H9 (cell line): ENCODE measurements at regions not wholly inside any gene's neighbourhood (a gene's known extent, or its start where the extent isn't known, plus 50 kb on each side); places are given as distances from the start of the nearest gene placed in this dataset.

Source experiments
- DNase-seq: peaks from one replicate; pipeline ENCODE4 v3.0.0-alpha.2; 2017
- H2AFZ ChIP-seq: one replicate; pipeline ENCODE4 v1.6.1; 2013; ENCODE audit warnings: mild to moderate bottlenecking, low read length, control low read depth, moderate library complexity
- H2AK5ac ChIP-seq: 2 replicates; pipeline ENCODE4 v1.6.1; 2013; ENCODE audit warnings: low read length, control low read depth, mixed read lengths; ENCODE audit not compliant: insufficient read length
- H2BK120ac ChIP-seq: one replicate; pipeline ENCODE4 v1.6.1; 2013; ENCODE audit warnings: low read depth, mild to moderate bottlenecking, low read length, control low read depth, inconsistent platforms; ENCODE audit not compliant: poor library complexity, severe bottlenecking
- H2BK12ac ChIP-seq: 2 replicates; pipeline ENCODE4 v1.6.1; 2013; ENCODE audit warnings: low read length, control low read depth, mixed read lengths, low read depth; ENCODE audit not compliant: insufficient read length
- H2BK15ac ChIP-seq: 2 replicates; pipeline ENCODE4 v1.6.1; 2013; ENCODE audit warnings: low read depth, low read length, control low read depth
- H2BK20ac ChIP-seq: one replicate; pipeline ENCODE4 v1.6.1; 2013; ENCODE audit warnings: low read depth, mild to moderate bottlenecking, low read length, control low read depth, inconsistent platforms; ENCODE audit not compliant: poor library complexity, severe bottlenecking
- H2BK5ac ChIP-seq: 2 replicates; pipeline ENCODE4 v1.6.1; 2013; ENCODE audit warnings: low read length, control low read depth, mixed read lengths; ENCODE audit not compliant: insufficient read length
- H3K14ac ChIP-seq: 2 replicates; pipeline ENCODE4 v1.6.1; 2013; ENCODE audit warnings: low read length, control low read depth; ENCODE audit not compliant: insufficient read depth
- H3K18ac ChIP-seq: 2 replicates; pipeline ENCODE4 v1.6.1; 2013; ENCODE audit warnings: low read depth, mild to moderate bottlenecking, mixed read lengths, low read length, control low read depth; ENCODE audit not compliant: insufficient read length
- H3K23ac ChIP-seq: 2 replicates; pipeline ENCODE4 v1.6.1; 2013; ENCODE audit warnings: low read length, control low read depth, mixed read lengths, low read depth; ENCODE audit not compliant: insufficient read length
- H3K23me2 ChIP-seq: 2 replicates; pipeline ENCODE4 v1.6.1; 2013; ENCODE audit warnings: low read depth, mild to moderate bottlenecking, mixed read lengths, low read length, control low read depth; ENCODE audit not compliant: insufficient read length, poor library complexity, severe bottlenecking
- H3K27ac ChIP-seq: 2 replicates; pipeline ENCODE4 v1.5.1; 2013; ENCODE audit warnings: low read length, control low read depth, mixed read lengths, low read depth; ENCODE audit not compliant: insufficient read length
- H3K27me3 ChIP-seq: 2 replicates; pipeline ENCODE4 v1.6.1; 2013; ENCODE audit warnings: low read length, control low read depth, inconsistent platforms; ENCODE audit not compliant: insufficient read depth
- H3K4ac ChIP-seq: 2 replicates; pipeline ENCODE4 v1.6.1; 2013; ENCODE audit warnings: low read depth, mild to moderate bottlenecking, control low read depth, inconsistent platforms, low read length, moderate library complexity
- H3K4me1 ChIP-seq: 2 replicates; pipeline ENCODE4 v1.6.1; 2013; ENCODE audit warnings: low read length, control low read depth, inconsistent platforms; ENCODE audit not compliant: insufficient read depth
- H3K4me2 ChIP-seq: 2 replicates; pipeline ENCODE4 v1.6.1; 2013; ENCODE audit warnings: low read length, control low read depth, mixed read lengths; ENCODE audit not compliant: insufficient read length, insufficient read depth
- H3K56ac ChIP-seq: 2 replicates; pipeline ENCODE4 v1.6.1; 2013; ENCODE audit warnings: low read depth, mild to moderate bottlenecking, mixed read lengths, low read length, control low read depth; ENCODE audit not compliant: insufficient read length
- H3K79me1 ChIP-seq: 2 replicates; pipeline ENCODE4 v1.6.1; 2013; ENCODE audit warnings: low read depth, mild to moderate bottlenecking, moderate library complexity, low read length, control low read depth, inconsistent platforms; ENCODE audit not compliant: insufficient read depth, poor library complexity, severe bottlenecking
- H3K79me2 ChIP-seq: 2 replicates; pipeline ENCODE4 v1.6.1; 2013; ENCODE audit warnings: low read length, control low read depth, inconsistent platforms; ENCODE audit not compliant: insufficient read depth
- H3K9ac ChIP-seq: 2 replicates; pipeline ENCODE4 v1.6.1; 2013; ENCODE audit warnings: low read length, control low read depth, mixed read lengths; ENCODE audit not compliant: insufficient read length; ENCODE audit errors: extremely low read depth
- H3K9me3 ChIP-seq: one replicate; pipeline ENCODE4 v1.6.1; 2013; ENCODE audit warnings: low read depth, low read length, inconsistent platforms; ENCODE audit not compliant: control insufficient read depth
- H3T11ph ChIP-seq: one replicate; pipeline ENCODE4 v1.6.1; 2013; ENCODE audit warnings: mild to moderate bottlenecking, low read length, control low read depth, inconsistent platforms
- H4K20me1 ChIP-seq: one replicate; pipeline ENCODE4 v1.6.1; 2013; ENCODE audit not compliant: control insufficient read depth, insufficient read length, insufficient read depth
- H4K5ac ChIP-seq: 2 replicates; pipeline ENCODE4 v1.6.1; 2013; ENCODE audit warnings: low read depth, mild to moderate bottlenecking, mixed read lengths, low read length, control low read depth; ENCODE audit not compliant: insufficient read length
- H4K8ac ChIP-seq: replicated peaks from 2 replicates; pipeline ENCODE4 v1.6.1; 2013; ENCODE audit warnings: low read length, control low read depth, mixed read lengths, low read depth; ENCODE audit not compliant: insufficient read length
- H4K91ac ChIP-seq: 2 replicates; pipeline ENCODE4 v1.6.1; 2013; ENCODE audit warnings: low read depth, mild to moderate bottlenecking, moderate library complexity, mixed read lengths, low read length, control low read depth; ENCODE audit not compliant: insufficient read length
- H3K27ac Mint-ChIP-seq, 3 experiments: 2 replicates in 2 of 3; 3 replicates in 1 of 3; pipeline ENCODE4 v1.8.0; 2020 to 2021; ENCODE audit warnings: mixed read lengths in 3 of 3, mild to moderate bottlenecking in 1 of 3, moderate library complexity in 1 of 3
- H3K27me3 Mint-ChIP-seq: 2 replicates; pipeline ENCODE4 v1.8.0; 2021; ENCODE audit warnings: low read depth, mild to moderate bottlenecking, moderate library complexity, mixed read lengths
- H3K36me3 Mint-ChIP-seq, 3 experiments: 2 replicates in 2 of 3; 3 replicates in 1 of 3; pipeline ENCODE4 v1.8.0; 2020 to 2021; ENCODE audit warnings: low read depth in 3 of 3, mixed read lengths in 3 of 3; ENCODE audit not compliant: insufficient read depth in 1 of 3
- H3K4me1 Mint-ChIP-seq, 2 experiments: 2 replicates each; pipeline ENCODE4 v1.8.0; 2020; ENCODE audit warnings: mixed read lengths in 2 of 2
- H3K4me3 Mint-ChIP-seq, 2 experiments: 2 replicates in 1 of 2; 3 replicates in 1 of 2; pipeline ENCODE4 v1.8.0; 2020 to 2021; ENCODE audit warnings: mild to moderate bottlenecking in 2 of 2, mixed read lengths in 2 of 2, moderate library complexity in 1 of 2
- H3K9me3 Mint-ChIP-seq, 2 experiments: 2 replicates in 1 of 2; 3 replicates in 1 of 2; pipeline ENCODE4 v1.8.0; 2020; ENCODE audit warnings: mild to moderate bottlenecking in 2 of 2, mixed read lengths in 2 of 2, moderate library complexity in 1 of 2
- WGBS: extraction: QIAGEN DNeasy Blood & Tissue Kit; methylation state at CpG from one replicate; pipeline ENCODE4 v1.1.7; 2013; ENCODE audit warnings: missing lambda C conversion rate, low lambda C conversion rate, mixed read lengths; ENCODE audit not compliant: insufficient read length; ENCODE audit errors: extremely low coverage; 5-methylcytosine and 5-hydroxymethylcytosine counted together
- TF ChIP-seq, protein P1 (sequence below): fragments of 200-600 bp; sonication (generic); conservative IDR thresholded peaks from 3 replicates; pipeline ENCODE4 v1.8.0; 2021; ENCODE audit warnings: antibody characterized with exemption, mild to moderate bottlenecking

DNA sequence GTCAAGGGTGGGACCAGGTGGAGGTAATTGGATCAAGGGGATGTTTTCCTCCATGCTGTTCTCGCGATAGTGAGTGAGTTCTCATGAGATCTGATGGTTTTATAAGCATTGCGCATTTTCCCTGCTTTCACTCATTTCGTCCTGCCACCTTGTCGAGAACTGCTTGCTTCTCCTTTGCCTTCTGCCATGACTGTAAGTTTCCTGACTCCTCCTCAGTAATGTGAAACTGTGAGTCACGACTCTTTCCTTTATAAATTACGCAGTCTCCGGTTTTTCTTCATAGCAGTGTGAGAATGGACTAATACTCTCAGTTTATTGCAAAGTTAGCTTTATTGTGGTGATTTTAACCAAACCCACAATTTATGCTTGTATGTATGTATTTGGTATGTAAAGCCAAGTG lies 878.5 kb upstream of the ANO3 start:
- Histone ChIP-seq H3K18ac (no peak overlapping the region), H3T11ph (no peak overlapping the region), H3K4me2 (no peak overlapping the region), H3K27ac (no peak overlapping the region), H2AK5ac (no peak overlapping the region), H3K4me1 (no peaks in the 10 kb centered on the region), H3K27me3 (no peaks in the 10 kb centered on the region), H2BK120ac (no peak overlapping the region), H3K79me2 (no peaks in the 10 kb centered on the region), H2BK5ac (no peak overlapping the region), H4K8ac (no peak overlapping the region), H3K9ac (no peak overlapping the region), H2BK12ac (no peak overlapping the region), H2AFZ (no peak overlapping the region), H2BK20ac (no peak overlapping the region), H4K5ac (no peak overlapping the region), H3K56ac (no peak overlapping the region), H3K4ac (no peak overlapping the region), H3K79me1 (no peaks in the 10 kb centered on the region), H3K23ac (no peak overlapping the region), H3K9me3 (no peaks in the 10 kb centered on the region), H4K20me1 (no peaks in the 10 kb centered on the region), H3K14ac (no peak overlapping the region), H4K91ac (no peak overlapping the region), H2BK15ac (no peak overlapping the region), H3K23me2 (no peaks in the 10 kb centered on the region)
- Mint-ChIP-seq H3K4me1 (no peaks in the 10 kb centered on the region), H3K27ac (no peak overlapping the region), H3K9me3 (no peaks in the 10 kb centered on the region), H3K36me3 (no peaks in the 10 kb centered on the region; a peak in 1 of 7 replicates), H3K4me3 (no peak overlapping the region), H3K27me3 (no peaks in the 10 kb centered on the region)
- DNase-seq = no peak
- no CpG with 5 or more reads among the region's 8 CpGs for WGBS
- TF ChIP-seq, protein P1, sequence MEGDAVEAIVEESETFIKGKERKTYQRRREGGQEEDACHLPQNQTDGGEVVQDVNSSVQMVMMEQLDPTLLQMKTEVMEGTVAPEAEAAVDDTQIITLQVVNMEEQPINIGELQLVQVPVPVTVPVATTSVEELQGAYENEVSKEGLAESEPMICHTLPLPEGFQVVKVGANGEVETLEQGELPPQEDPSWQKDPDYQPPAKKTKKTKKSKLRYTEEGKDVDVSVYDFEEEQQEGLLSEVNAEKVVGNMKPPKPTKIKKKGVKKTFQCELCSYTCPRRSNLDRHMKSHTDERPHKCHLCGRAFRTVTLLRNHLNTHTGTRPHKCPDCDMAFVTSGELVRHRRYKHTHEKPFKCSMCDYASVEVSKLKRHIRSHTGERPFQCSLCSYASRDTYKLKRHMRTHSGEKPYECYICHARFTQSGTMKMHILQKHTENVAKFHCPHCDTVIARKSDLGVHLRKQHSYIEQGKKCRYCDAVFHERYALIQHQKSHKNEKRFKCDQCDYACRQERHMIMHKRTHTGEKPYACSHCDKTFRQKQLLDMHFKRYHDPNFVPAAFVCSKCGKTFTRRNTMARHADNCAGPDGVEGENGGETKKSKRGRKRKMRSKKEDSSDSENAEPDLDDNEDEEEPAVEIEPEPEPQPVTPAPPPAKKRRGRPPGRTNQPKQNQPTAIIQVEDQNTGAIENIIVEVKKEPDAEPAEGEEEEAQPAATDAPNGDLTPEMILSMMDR = no peak
